Glutamatergic neuron (in vitro differentiated cells): ENCODE measurements at regions not wholly inside any gene's neighbourhood (a gene's known extent, or its start where the extent isn't known, plus 50 kb on each side); places are given as distances from the start of the nearest gene placed in this dataset.

Experiments used
- DNase-seq: peaks from one replicate; pipeline ENCODE4 v3.0.0; 2022
- H3K27ac Mint-ChIP-seq: one replicate; pipeline ENCODE4 v1.8.0; 2020; ENCODE audit warnings: mild to moderate bottlenecking, mixed read lengths, inconsistent platforms; ENCODE audit not compliant: unreplicated experiment
- H3K27me3 Mint-ChIP-seq: one replicate; pipeline ENCODE4 v1.8.0; 2020; ENCODE audit warnings: mild to moderate bottlenecking, moderate library complexity, mixed read lengths, inconsistent platforms; ENCODE audit not compliant: unreplicated experiment
- H3K36me3 Mint-ChIP-seq: one replicate; pipeline ENCODE4 v1.8.0; 2020; ENCODE audit warnings: mild to moderate bottlenecking, mixed read lengths, inconsistent platforms; ENCODE audit not compliant: unreplicated experiment
- H3K4me1 Mint-ChIP-seq: one replicate; pipeline ENCODE4 v1.8.0; 2020; ENCODE audit warnings: mild to moderate bottlenecking, low read depth, mixed read lengths, inconsistent platforms; ENCODE audit not compliant: unreplicated experiment
- H3K4me3 Mint-ChIP-seq: one replicate; pipeline ENCODE4 v1.8.0; 2020; ENCODE audit warnings: mild to moderate bottlenecking, mixed read lengths, inconsistent platforms; ENCODE audit not compliant: unreplicated experiment
- H3K9me3 Mint-ChIP-seq: one replicate; pipeline ENCODE4 v1.8.0; 2020; ENCODE audit warnings: mild to moderate bottlenecking, moderate library complexity, mixed read lengths, inconsistent platforms; ENCODE audit not compliant: unreplicated experiment
- CTCF ChIP-seq: fragments of 200-600 bp; sonication (generic); IDR thresholded peaks from one replicate; pipeline ENCODE4 v1.5.0; 2021; ENCODE audit not compliant: partially characterized antibody, unreplicated experiment

- H3K4me3 Mint-ChIP-seq = no peak overlapping the region
- no peaks in the 10 kb centered on the region for H3K9me3 Mint-ChIP-seq
- TF ChIP-seq CTCF = no peak
- H3K27me3 Mint-ChIP-seq = no peaks in the 10 kb centered on the region
- no peaks in the 10 kb centered on the region for H3K4me1 Mint-ChIP-seq
- no peak overlapping the region for H3K27ac Mint-ChIP-seq
- no peak for DNase-seq
- H3K36me3 Mint-ChIP-seq = no peaks in the 10 kb centered on the region
Measured at GRCh38 chr6:9464583-9464982, 950.3 kb downstream of the TFAP2A start.

- H3K9me3 Mint-ChIP-seq = no peaks in the 10 kb centered on the region
- no peak for TF ChIP-seq CTCF
- no peak overlapping the region for H3K4me3 Mint-ChIP-seq
- peaks cover 8% of the 10 kb centered on the region for H3K4me1 Mint-ChIP-seq
- H3K27ac Mint-ChIP-seq = no peak overlapping the region
- no peak for DNase-seq
- H3K36me3 Mint-ChIP-seq = no peaks in the 10 kb centered on the region
- peaks cover 2% of the 10 kb centered on the region for H3K27me3 Mint-ChIP-seq
Measured at GRCh38 chr6:9463311-9463710, 951.6 kb downstream of the TFAP2A start.

- Mint-ChIP-seq H3K27me3 (peaks cover 5% of the 10 kb centered on the region), H3K36me3 (no peaks in the 10 kb centered on the region), H3K4me1 (peaks cover 25% of the 10 kb centered on the region), H3K27ac (no peak overlapping the region), H3K4me3 (no peak overlapping the region), H3K9me3 (peaks cover 5% of the 10 kb centered on the region)
- DNase-seq = no peak
- no peak for TF ChIP-seq CTCF
Measured at GRCh38 chr6:9461188-9461587, 953.7 kb downstream of the TFAP2A start.

GRCh38 chr6:9458424-9458823, 956.5 kb downstream of the TFAP2A start:
- peaks cover 9% of the 10 kb centered on the region for H3K9me3 Mint-ChIP-seq
- no peak for TF ChIP-seq CTCF
- no peaks in the 10 kb centered on the region for H3K36me3 Mint-ChIP-seq
- peak overlapping the region; percentile 61 for H3K4me3 Mint-ChIP-seq
- peaks cover 31% of the 10 kb centered on the region for H3K4me1 Mint-ChIP-seq
- H3K27me3 Mint-ChIP-seq = peaks cover 9% of the 10 kb centered on the region
- no peak for DNase-seq
- no peak overlapping the region for H3K27ac Mint-ChIP-seq

- H3K4me3 Mint-ChIP-seq = peak overlapping the region; percentile 80
- H3K36me3 Mint-ChIP-seq = no peaks in the 10 kb centered on the region
- peaks cover 9% of the 10 kb centered on the region for H3K9me3 Mint-ChIP-seq
- peak overlapping the region; percentile 98 for H3K27ac Mint-ChIP-seq
- H3K4me1 Mint-ChIP-seq = peaks cover 31% of the 10 kb centered on the region
- H3K27me3 Mint-ChIP-seq = peaks cover 9% of the 10 kb centered on the region
- no peak for TF ChIP-seq CTCF
- DNase-seq = peak; percentile 46
Measured at GRCh38 chr6:9455864-9456658, 958.8 kb downstream of the TFAP2A start.
